Left ventricle myocardium superior (tissue), 1 donor: ENCODE measurements at regions not wholly inside any gene's neighbourhood (a gene's known extent, or its start where the extent isn't known, plus 50 kb on each side); places are given as distances from the start of the nearest gene placed in this dataset.

Source experiments
- ATAC-seq: fragments of 200-7000 bp; cut with Tn5 transposase; one replicate; pipeline ENCODE4 v1.9.1; 2020; ENCODE audit warnings: mild to moderate bottlenecking, moderate library complexity
- DNase-seq: peaks from one replicate; pipeline ENCODE4 v3.0.0-alpha.2; 2020
- intact Hi-C: fragments of 100-400 bp; cut with micrococcal nuclease; formaldehyde crosslinking; loops from one replicate; pipeline ENCODE4 v1.11.0; 2022
- donor health status: DM: no; HTN: yes; CAD: no; lungs with severe emphysema.

GRCh38 chr12:114918535-114919233, 234.7 kb upstream of the TBX3 start:
- intact Hi-C loops, result no loop called here
- DNase-seq, result no peak
- no peak for ATAC-seq

GRCh38 chr12:114917953-114918352, 234.0 kb upstream of the TBX3 start:
- DNase-seq (no peak), ATAC-seq (no peak)
- intact Hi-C loops, result no loop called here

- no peak for DNase-seq
- ATAC-seq, result no peak
- intact Hi-C loops, result no loop called here
These were observed 233.3 kb upstream of the TBX3 start for GRCh38 chr12:114917307-114917706.

GRCh38 chr12:114916541-114916940, 232.6 kb upstream of the TBX3 start:
- no peak for ATAC-seq
- DNase-seq, result no peak
- intact Hi-C loops, result no loop called here

GRCh38 chr12:114916124-114916523, 232.1 kb upstream of the TBX3 start:
- intact Hi-C loops, result no loop called here
- ATAC-seq (no peak), DNase-seq (no peak)

GRCh38 chr12:114913871-114914801, 230.2 kb upstream of the TBX3 start:
- DNase-seq (no peak), ATAC-seq (no peak)
- intact Hi-C loops, result no loop called here

- ATAC-seq (no peak), DNase-seq (no peak)
- intact Hi-C loops, result no loop called here
These were observed 228.8 kb upstream of the TBX3 start for GRCh38 chr12:114912811-114913210.

GRCh38 chr12:114911196-114911595, 227.2 kb upstream of the TBX3 start:
- intact Hi-C loops, result no loop called here
- no peak for DNase-seq
- no peak for ATAC-seq

GRCh38 chr12:114904254-114905003, 220.5 kb upstream of the TBX3 start:
- intact Hi-C loops, result no loop called here
- DNase-seq, result no peak
- ATAC-seq, result no peak

GRCh38 chr12:114903083-114903691, 219.2 kb upstream of the TBX3 start:
- ATAC-seq, result no peak
- intact Hi-C loops, result no loop called here

GRCh38 chr12:114902665-114903064, 218.7 kb upstream of the TBX3 start:
- intact Hi-C loops, result no loop called here
- DNase-seq (no peak), ATAC-seq (no peak)

More at GRCh38 chr12:114903083-114903691, 219.2 kb upstream of the TBX3 start:
- DNase-seq, result no peak

- intact Hi-C loops, result no loop called here
- no peak for DNase-seq
- ATAC-seq, result no peak
These were observed 217.3 kb upstream of the TBX3 start for GRCh38 chr12:114901316-114901715.

GRCh38 chr12:114898159-114898558, 214.2 kb upstream of the TBX3 start:
- ATAC-seq (no peak), DNase-seq (no peak)
- intact Hi-C loops, result no loop called here

GRCh38 chr12:114895827-114896226, 211.9 kb upstream of the TBX3 start:
- ATAC-seq, result no peak
- intact Hi-C loops, result no loop called here
- no peak for DNase-seq

- ATAC-seq, result no peak
- intact Hi-C loops, result no loop called here
- DNase-seq, result no peak
These were observed 211.1 kb upstream of the TBX3 start for GRCh38 chr12:114895081-114895480.

GRCh38 chr12:114894076-114894475, 210.1 kb upstream of the TBX3 start:
- intact Hi-C loops, result no loop called here
- ATAC-seq (no peak), DNase-seq (no peak)

- DNase-seq (no peak), ATAC-seq (no peak)
- intact Hi-C loops, result no loop called here
These were observed 205.1 kb upstream of the TBX3 start for GRCh38 chr12:114888928-114889584.

- DNase-seq, result no peak
These were observed 204.5 kb upstream of the TBX3 start for GRCh38 chr12:114888448-114888847.

GRCh38 chr12:114885501-114885900, 201.5 kb upstream of the TBX3 start:
- intact Hi-C loops, result no loop called here
- DNase-seq, result no peak
- no peak for ATAC-seq

More at GRCh38 chr12:114888448-114888847, 204.5 kb upstream of the TBX3 start:
- intact Hi-C loops, result no loop called here
- ATAC-seq, result no peak
